ENCODE measurements at regions not wholly inside any gene's neighbourhood (a gene's known extent, or its start where the extent isn't known, plus 50 kb on each side); places are given as distances from the start of the nearest gene placed in this dataset.

- Histone ChIP-seq H3K27me3 (no peaks in the 10 kb centered on the region), H3K4me1 (no peaks in the 10 kb centered on the region), H3K36me3 (no peaks in the 10 kb centered on the region), H3K27ac (no peak overlapping the region), H3K9me3 (peaks cover 0 to 14% (median 7%) of the 10 kb centered on the region in 4 donors), H3K4me3 (no peak overlapping the region)
- ATAC-seq (ENCODE audit: low FRiP score in 2 of 2): no peak
- DNase-seq: no peak
- 83% methylated on average over 25 to 28 of the region's 29 CpGs for WGBS, 2 donors
- TF ChIP-seq POLR2AphosphoS5 (IDR thresholded peaks at IDR 0.05) (no peak), POLR2A (IDR thresholded peaks at IDR 0.05) (no peak), EP300 (IDR thresholded peaks at IDR 0.05) (no peak)
- TF ChIP-seq, protein P1, sequence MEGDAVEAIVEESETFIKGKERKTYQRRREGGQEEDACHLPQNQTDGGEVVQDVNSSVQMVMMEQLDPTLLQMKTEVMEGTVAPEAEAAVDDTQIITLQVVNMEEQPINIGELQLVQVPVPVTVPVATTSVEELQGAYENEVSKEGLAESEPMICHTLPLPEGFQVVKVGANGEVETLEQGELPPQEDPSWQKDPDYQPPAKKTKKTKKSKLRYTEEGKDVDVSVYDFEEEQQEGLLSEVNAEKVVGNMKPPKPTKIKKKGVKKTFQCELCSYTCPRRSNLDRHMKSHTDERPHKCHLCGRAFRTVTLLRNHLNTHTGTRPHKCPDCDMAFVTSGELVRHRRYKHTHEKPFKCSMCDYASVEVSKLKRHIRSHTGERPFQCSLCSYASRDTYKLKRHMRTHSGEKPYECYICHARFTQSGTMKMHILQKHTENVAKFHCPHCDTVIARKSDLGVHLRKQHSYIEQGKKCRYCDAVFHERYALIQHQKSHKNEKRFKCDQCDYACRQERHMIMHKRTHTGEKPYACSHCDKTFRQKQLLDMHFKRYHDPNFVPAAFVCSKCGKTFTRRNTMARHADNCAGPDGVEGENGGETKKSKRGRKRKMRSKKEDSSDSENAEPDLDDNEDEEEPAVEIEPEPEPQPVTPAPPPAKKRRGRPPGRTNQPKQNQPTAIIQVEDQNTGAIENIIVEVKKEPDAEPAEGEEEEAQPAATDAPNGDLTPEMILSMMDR (IDR thresholded peaks at IDR 0.05): no peak
Observed at GRCh38 chr2:240349133-240350005, 86.1 kb upstream of the GPC1 start.

DNA sequence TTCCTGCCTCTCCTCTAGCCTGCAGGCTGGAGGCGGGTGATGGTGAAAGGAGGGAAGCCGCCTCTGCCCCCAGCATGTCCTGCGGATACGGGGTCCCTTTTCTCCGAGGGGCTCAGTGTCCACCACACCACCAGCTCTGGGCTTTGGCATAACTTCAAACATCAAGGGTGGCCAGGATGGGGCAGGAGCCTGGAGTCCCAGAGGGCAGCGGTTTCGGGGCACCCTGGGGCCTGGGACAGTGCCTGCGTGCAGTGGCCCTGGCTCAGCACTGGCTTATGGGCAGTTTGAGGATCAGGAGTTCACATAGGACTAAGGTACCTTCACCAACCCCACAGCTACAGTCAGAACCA is 85.5 kb upstream of the GPC1 start:
- peaks cover 0 to 8% (median 6%) of the 10 kb centered on the region in 4 donors for H3K9me3 ChIP-seq
- DNase-seq: no peak

GRCh38 chr2:240350696-240351087 is 84.8 kb upstream of the GPC1 start:
- peaks cover 0 to under 1% (median 0%) of the 10 kb centered on the region in 4 donors for H3K9me3 ChIP-seq
- DNase-seq: no peak
- no peak for ATAC-seq (ENCODE audit: low FRiP score in 2 of 2)
- H3K36me3 ChIP-seq: no peaks in the 10 kb centered on the region
- H3K27ac ChIP-seq: no peak overlapping the region
- no peaks in the 10 kb centered on the region for H3K27me3 ChIP-seq
- 67 to 75% methylated on average over 1 to 15 of the region's 15 CpGs for WGBS, 2 donors
- TF ChIP-seq POLR2AphosphoS5 (IDR thresholded peaks at IDR 0.05): no peak
- TF ChIP-seq EP300 (IDR thresholded peaks at IDR 0.05): no peak
- no peak for TF ChIP-seq POLR2A (IDR thresholded peaks at IDR 0.05)
- TF ChIP-seq, protein P1 (IDR thresholded peaks at IDR 0.05): no peak
- no peaks in the 10 kb centered on the region for H3K4me1 ChIP-seq
- H3K4me3 ChIP-seq: no peak overlapping the region

More for the DNA sequence above, 85.5 kb upstream of the GPC1 start:
- Histone ChIP-seq H3K36me3 (no peaks in the 10 kb centered on the region), H3K4me1 (no peaks in the 10 kb centered on the region), H3K4me3 (no peak overlapping the region), H3K27ac (no peak overlapping the region), H3K27me3 (no peaks in the 10 kb centered on the region)
- WGBS, 2 donors: 94 to 100% methylated on average over 1 to 8 of the region's 8 CpGs
- ATAC-seq (ENCODE audit: low FRiP score in 2 of 2): no peak
- TF ChIP-seq EP300 (IDR thresholded peaks at IDR 0.05) (no peak), POLR2AphosphoS5 (IDR thresholded peaks at IDR 0.05) (no peak), POLR2A (IDR thresholded peaks at IDR 0.05) (no peak)
- TF ChIP-seq, protein P1 (IDR thresholded peaks at IDR 0.05): no peak

DNA sequence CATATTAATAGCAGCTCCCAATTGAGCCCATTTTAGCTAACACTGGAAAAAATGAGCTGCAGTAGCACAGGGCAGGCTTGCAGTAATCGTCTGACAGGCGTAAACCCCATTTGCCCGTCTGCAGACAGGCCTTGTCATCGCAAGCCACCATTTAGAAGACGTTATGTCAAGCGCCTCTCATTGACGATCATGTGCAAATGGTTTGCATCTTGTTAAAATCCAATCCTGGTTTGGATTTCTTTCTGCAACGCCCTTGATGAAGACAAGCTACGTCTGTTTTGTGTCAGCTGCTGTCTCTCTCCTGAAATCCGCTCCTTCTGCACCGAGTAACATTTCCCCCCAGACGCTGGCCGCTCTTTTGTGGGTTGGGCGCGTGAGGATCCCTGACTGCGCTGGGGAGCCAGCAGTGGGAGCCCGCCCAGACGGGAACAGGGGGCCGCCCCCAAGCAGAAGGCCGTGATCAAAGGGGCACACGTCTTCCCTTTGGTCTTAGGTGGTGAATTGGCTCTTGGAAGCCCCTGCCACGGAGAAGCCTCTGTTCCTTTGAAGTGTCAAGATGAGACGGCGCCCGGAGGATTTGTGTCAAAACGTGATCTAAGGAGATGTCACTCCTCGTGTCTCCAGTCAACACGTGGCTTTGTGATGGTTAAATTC is 84.2 kb upstream of the GPC1 start:
- Histone ChIP-seq H3K4me1 (no peaks in the 10 kb centered on the region), H3K4me3 (no peak overlapping the region), H3K9me3 (no peaks in the 10 kb centered on the region), H3K36me3 (no peaks in the 10 kb centered on the region), H3K27ac (no peak overlapping the region), H3K27me3 (no peaks in the 10 kb centered on the region)
- no peak for DNase-seq
- no peak for ATAC-seq (ENCODE audit: low FRiP score in 2 of 2)
- 53 to 60% methylated on average over 26 to 28 of the region's 28 CpGs for WGBS, 2 donors
- TF ChIP-seq EP300 (IDR thresholded peaks at IDR 0.05): no peak
- TF ChIP-seq POLR2AphosphoS5 (IDR thresholded peaks at IDR 0.05): no peak
- TF ChIP-seq, protein P1 (IDR thresholded peaks at IDR 0.05): no peak
- TF ChIP-seq POLR2A (IDR thresholded peaks at IDR 0.05): no peak
